Neuronal stem cell (in vitro differentiated cells): ENCODE measurements at regions not wholly inside any gene's neighbourhood (a gene's known extent, or its start where the extent isn't known, plus 50 kb on each side); places are given as distances from the start of the nearest gene placed in this dataset.

ENCODE experiments used
- DNase-seq: peaks from one replicate; pipeline ENCODE4 v3.0.0-alpha.2; 2013; ENCODE audit warnings: low spot score
- H2AFZ ChIP-seq: one replicate; pipeline ENCODE4 v1.6.1; 2013; ENCODE audit warnings: mild to moderate bottlenecking, low read length, inconsistent platforms
- H2AK5ac ChIP-seq: 2 replicates; pipeline ENCODE4 v1.6.1; 2013; ENCODE audit warnings: low read depth, mild to moderate bottlenecking, inconsistent platforms, low read length, moderate library complexity, mixed read lengths
- H2BK120ac ChIP-seq: 2 replicates; pipeline ENCODE4 v1.6.1; 2013; ENCODE audit warnings: low read depth, mild to moderate bottlenecking, inconsistent platforms, low read length, moderate library complexity, mixed read lengths
- H2BK12ac ChIP-seq: one replicate; pipeline ENCODE4 v1.6.1; 2013; ENCODE audit warnings: low read length, inconsistent platforms
- H2BK15ac ChIP-seq: 2 replicates; pipeline ENCODE4 v1.6.1; 2013; ENCODE audit warnings: mild to moderate bottlenecking, low read length, inconsistent platforms, mixed read lengths
- H2BK5ac ChIP-seq: one replicate; pipeline ENCODE4 v1.6.1; 2013; ENCODE audit warnings: inconsistent platforms, mild to moderate bottlenecking, low read length, moderate library complexity
- H3K14ac ChIP-seq: one replicate; pipeline ENCODE4 v1.6.1; 2013; ENCODE audit warnings: low read length, inconsistent platforms
- H3K18ac ChIP-seq: 2 replicates; pipeline ENCODE4 v1.6.1; 2013; ENCODE audit warnings: low read length, inconsistent platforms
- H3K23ac ChIP-seq: 2 replicates; pipeline ENCODE4 v1.6.1; 2013; ENCODE audit warnings: low read depth, mild to moderate bottlenecking, mixed read lengths, low read length, inconsistent platforms; ENCODE audit not compliant: poor library complexity
- H3K27ac ChIP-seq: replicated peaks from 3 replicates; pipeline ENCODE4 v1.5.1; 2013; ENCODE audit warnings: low read length, inconsistent platforms
- H3K27me3 ChIP-seq, 3 experiments: 2 replicates each; pipeline ENCODE4 v1.6.1; 2013; ENCODE audit warnings: low read length in 3 of 3, mild to moderate bottlenecking in 2 of 3, inconsistent platforms in 1 of 3, low read depth in 1 of 3, mixed read lengths in 1 of 3, moderate library complexity in 1 of 3; ENCODE audit not compliant: control insufficient read depth in 3 of 3, insufficient read depth in 3 of 3
- H3K36me3 ChIP-seq, 2 donors: replicated peaks in 1 of 2; 2 replicates each; pipeline ENCODE4 v1.6.1; 2013; ENCODE audit warnings: low read length in 2 of 2; ENCODE audit not compliant: control insufficient read depth in 2 of 2, insufficient read depth in 2 of 2
- H3K4ac ChIP-seq: 2 replicates; pipeline ENCODE4 v1.6.1; 2013; ENCODE audit warnings: inconsistent platforms, mild to moderate bottlenecking, low read length, moderate library complexity
- H3K4me1 ChIP-seq, 2 donors: 1 replicate in 1 of 2; 2 replicates in 1 of 2; pipeline ENCODE4 v1.6.1; 2013; ENCODE audit warnings: low read length in 2 of 2, low read depth in 1 of 2; ENCODE audit not compliant: control insufficient read depth in 2 of 2, insufficient read depth in 1 of 2
- H3K4me2 ChIP-seq: one replicate; pipeline ENCODE4 v1.6.1; 2013; ENCODE audit warnings: mild to moderate bottlenecking, low read length, inconsistent platforms; ENCODE audit not compliant: insufficient read depth, poor library complexity, severe bottlenecking
- H3K4me3 ChIP-seq, 2 donors: 2 replicates each; pipeline ENCODE4 v1.5.1; 2013; ENCODE audit warnings: low read length in 2 of 2, mild to moderate bottlenecking in 2 of 2, inconsistent platforms in 1 of 2, moderate library complexity in 1 of 2
- H3K79me1 ChIP-seq: one replicate; pipeline ENCODE4 v1.6.1; 2013; ENCODE audit warnings: low read depth, mild to moderate bottlenecking, inconsistent platforms, low read length, moderate library complexity
- H3K9ac ChIP-seq: one replicate; pipeline ENCODE4 v1.6.1; 2013; ENCODE audit warnings: mild to moderate bottlenecking, low read depth, low read length, inconsistent platforms; ENCODE audit not compliant: poor library complexity
- H3K9me3 ChIP-seq, 2 donors: replicated peaks in 1 of 2; 2 replicates each; pipeline versions ENCODE3 to v1.6.1; 2013; ENCODE audit warnings: low read length in 2 of 2, mild to moderate bottlenecking in 2 of 2, inconsistent platforms in 1 of 2, low read depth in 1 of 2, mixed read lengths in 1 of 2, moderate library complexity in 1 of 2; ENCODE audit not compliant: control insufficient read depth in 2 of 2, insufficient read depth in 1 of 2
- H4K8ac ChIP-seq: one replicate; pipeline ENCODE4 v1.6.1; 2013; ENCODE audit warnings: low read depth, mild to moderate bottlenecking, inconsistent platforms, low read length, moderate library complexity
- H4K91ac ChIP-seq: one replicate; pipeline ENCODE4 v1.6.1; 2013; ENCODE audit warnings: low read length, low read depth, mild to moderate bottlenecking, inconsistent platforms; ENCODE audit not compliant: poor library complexity
- WGBS, 2 donors: extraction: QIAGEN DNeasy Blood & Tissue Kit; methylation state at CpG; one replicate each; pipeline ENCODE4 v1.1.7; 2013; ENCODE audit warnings: missing lambda C conversion rate in 2 of 2, mixed read lengths in 1 of 2; ENCODE audit not compliant: insufficient read length in 2 of 2, insufficient replicate concordance in 1 of 2; ENCODE audit errors: extremely low coverage in 2 of 2; 5-methylcytosine and 5-hydroxymethylcytosine counted together

DNA sequence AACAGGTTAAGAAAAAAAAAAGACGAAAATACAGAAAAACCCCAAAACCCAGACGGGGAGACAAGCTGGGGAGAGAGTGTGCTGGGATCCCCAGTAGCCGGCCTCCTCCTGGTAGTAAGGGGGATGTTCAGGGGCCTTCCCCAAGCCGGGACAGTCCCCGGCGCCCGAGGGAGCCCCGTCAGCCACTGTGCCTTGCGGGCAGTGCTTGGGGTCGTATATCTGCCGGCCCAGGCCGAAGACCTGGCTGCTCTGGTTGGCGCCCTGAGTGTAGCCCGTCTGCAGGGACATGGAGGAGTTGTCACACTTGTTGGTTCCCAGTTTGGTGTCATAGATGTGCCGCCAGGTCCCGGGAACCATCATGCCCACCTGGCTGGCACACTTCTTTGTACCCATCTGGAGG is 287.2 kb upstream of the GADL1 start:
- no peak overlapping the region for H4K8ac ChIP-seq
- no peak overlapping the region for H3K4me2 ChIP-seq
- H2BK5ac ChIP-seq = no peak overlapping the region
- no peak overlapping the region for H3K4me3 ChIP-seq
- H3K27me3 ChIP-seq = no peaks in the 10 kb centered on the region
- no peak overlapping the region for H3K27ac ChIP-seq
- H2AK5ac ChIP-seq = no peak overlapping the region
- no peak overlapping the region for H3K9ac ChIP-seq
- no CpG with 5 or more reads among the region's 16 CpGs for WGBS, 2 donors
- no peak overlapping the region for H2BK12ac ChIP-seq
- H4K91ac ChIP-seq = no peak overlapping the region
- no peak overlapping the region for H3K4ac ChIP-seq
- no peaks in the 10 kb centered on the region for H3K36me3 ChIP-seq
- H3K18ac ChIP-seq = peak overlapping the region; percentile 40
- no peak overlapping the region for H2BK120ac ChIP-seq
- H3K9me3 ChIP-seq = no peaks in the 10 kb centered on the region
- H3K79me1 ChIP-seq = no peaks in the 10 kb centered on the region
- H3K4me1 ChIP-seq = no peaks in the 10 kb centered on the region
- DNase-seq = no peak
- no peak overlapping the region for H3K14ac ChIP-seq
- no peak overlapping the region for H2BK15ac ChIP-seq
- H2AFZ ChIP-seq = no peak overlapping the region
- no peak overlapping the region for H3K23ac ChIP-seq

DNA sequence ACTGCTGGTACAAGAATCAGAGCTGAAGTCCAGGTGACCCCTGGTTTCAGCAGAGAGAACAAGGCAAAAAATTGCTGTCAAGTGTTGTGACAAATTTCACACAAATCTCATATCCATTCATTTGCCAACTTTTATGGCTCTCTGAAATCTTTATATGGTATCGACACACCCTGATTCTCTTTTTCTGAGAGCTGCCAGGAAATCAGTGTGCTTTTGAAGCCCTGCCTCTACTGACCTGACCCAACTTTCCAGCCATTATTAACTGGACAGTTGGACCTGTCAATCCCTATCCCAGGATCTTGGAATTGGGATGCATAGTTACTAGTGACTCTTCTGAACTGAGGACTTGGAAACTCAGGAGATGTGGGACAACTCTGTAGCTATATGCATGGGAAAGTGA is 288.2 kb upstream of the GADL1 start:
- Histone ChIP-seq H3K27ac (no peak overlapping the region), H3K9ac (no peak overlapping the region), H3K4ac (no peak overlapping the region), H3K27me3 (no peaks in the 10 kb centered on the region), H2AK5ac (no peak overlapping the region), H3K79me1 (no peaks in the 10 kb centered on the region), H2BK12ac (no peak overlapping the region), H3K9me3 (no peaks in the 10 kb centered on the region), H2BK15ac (no peak overlapping the region), H3K4me2 (no peak overlapping the region), H3K36me3 (no peaks in the 10 kb centered on the region), H3K18ac (no peak overlapping the region), H3K4me1 (no peaks in the 10 kb centered on the region), H3K14ac (no peak overlapping the region), H3K23ac (no peak overlapping the region), H4K8ac (no peak overlapping the region), H3K4me3 (no peak overlapping the region), H2BK5ac (no peak overlapping the region), H2BK120ac (no peak overlapping the region), H4K91ac (no peak overlapping the region), H2AFZ (no peak overlapping the region)
- no CpG with 5 or more reads among the region's 1 CpG for WGBS, 2 donors
- DNase-seq = no peak

DNA sequence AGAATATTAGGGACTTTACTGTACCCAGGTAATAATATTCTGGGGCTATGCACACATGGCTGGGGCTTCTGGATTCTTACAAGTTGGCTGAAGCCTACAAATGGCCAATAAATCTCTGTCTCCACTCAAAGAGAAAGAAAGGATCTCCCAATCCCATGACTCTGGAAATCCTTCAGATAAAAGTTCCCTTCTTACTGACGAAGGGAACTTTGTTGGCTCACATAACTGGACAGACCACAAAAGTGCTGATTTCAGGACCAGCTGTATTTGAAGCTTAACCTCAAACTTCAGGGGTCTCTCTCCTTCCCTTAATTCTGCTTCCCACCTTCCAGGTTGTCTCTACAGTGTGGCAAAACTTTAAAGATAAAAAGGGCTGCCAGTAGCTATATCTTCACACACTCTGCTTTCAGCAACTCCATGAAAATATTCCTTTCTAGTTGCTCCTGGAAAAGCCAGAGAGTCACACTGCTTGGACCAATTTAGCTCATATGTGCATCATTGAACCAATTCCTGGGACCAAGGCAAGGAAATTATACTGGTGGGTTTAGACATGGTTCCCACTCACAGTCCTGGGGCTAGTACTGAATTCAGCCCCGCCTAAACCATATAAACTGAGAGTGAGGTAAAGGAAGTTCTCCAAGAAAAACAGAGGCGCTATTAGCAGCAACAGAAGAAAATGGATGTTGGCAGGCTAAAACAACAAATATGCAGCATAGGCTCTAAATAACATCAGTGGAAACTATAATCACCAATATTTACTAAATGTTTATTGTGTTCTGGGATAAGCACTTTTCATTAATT is 290.0 kb upstream of the GADL1 start:
- Histone ChIP-seq H2BK5ac (no peak overlapping the region), H2BK120ac (no peak overlapping the region), H3K27ac (no peak overlapping the region), H2AK5ac (no peak overlapping the region), H3K4me2 (no peak overlapping the region), H3K9ac (no peak overlapping the region), H3K14ac (no peak overlapping the region), H4K8ac (no peak overlapping the region), H3K9me3 (no peaks in the 10 kb centered on the region), H4K91ac (no peak overlapping the region), H3K4me3 (no peak overlapping the region), H2BK15ac (no peak overlapping the region), H3K27me3 (no peaks in the 10 kb centered on the region), H3K4me1 (no peaks in the 10 kb centered on the region), H3K79me1 (no peaks in the 10 kb centered on the region), H2AFZ (no peak overlapping the region), H3K18ac (no peak overlapping the region), H3K4ac (no peak overlapping the region), H2BK12ac (no peak overlapping the region), H3K36me3 (no peaks in the 10 kb centered on the region), H3K23ac (no peak overlapping the region)
- DNase-seq = no peak
- no CpG with 5 or more reads among the region's 3 CpGs for WGBS, 2 donors

DNA sequence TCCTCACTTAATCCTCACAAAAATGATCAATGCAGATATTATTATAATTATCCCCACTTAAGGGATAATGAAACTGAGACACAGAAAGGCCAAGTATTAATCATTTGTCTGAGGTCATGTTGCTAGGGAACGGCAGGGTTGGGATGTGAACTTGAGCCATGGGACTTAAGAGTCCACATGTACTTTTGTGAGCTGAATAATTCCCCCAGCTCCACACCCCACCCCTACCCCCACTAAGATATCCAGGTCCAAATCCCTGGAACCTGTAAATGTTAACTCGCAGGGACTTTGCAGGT is 290.5 kb upstream of the GADL1 start:
- Histone ChIP-seq H3K27me3 (no peaks in the 10 kb centered on the region), H3K36me3 (no peaks in the 10 kb centered on the region), H3K4ac (no peak overlapping the region), H3K18ac (no peak overlapping the region), H3K27ac (no peak overlapping the region), H4K91ac (no peak overlapping the region), H3K4me1 (no peaks in the 10 kb centered on the region), H3K23ac (no peak overlapping the region), H2BK120ac (no peak overlapping the region), H3K9ac (no peak overlapping the region), H4K8ac (no peak overlapping the region), H2AFZ (no peak overlapping the region), H3K9me3 (no peaks in the 10 kb centered on the region), H3K4me2 (no peak overlapping the region), H2BK15ac (no peak overlapping the region), H3K79me1 (no peaks in the 10 kb centered on the region), H2AK5ac (no peak overlapping the region), H3K14ac (no peak overlapping the region), H2BK12ac (no peak overlapping the region), H3K4me3 (no peak overlapping the region), H2BK5ac (no peak overlapping the region)
- WGBS, 2 donors = no CpG with 5 or more reads among the region's 2 CpGs
- no peak for DNase-seq
